Upper lobe of left lung (tissue), 4 donors: ENCODE measurements at regions not wholly inside any gene's neighbourhood (a gene's known extent, or its start where the extent isn't known, plus 50 kb on each side); places are given as distances from the start of the nearest gene placed in this dataset.

Experiments used
- EP300 ChIP-seq, 4 donors: sonication (generic); formaldehyde crosslinking; IDR thresholded peaks; one replicate each; pipeline ENCODE4 v1.5.1; 2017; ENCODE audit warnings: antibody characterized with exemption in 4 of 4, control low read depth in 2 of 4
- POLR2A ChIP-seq, 4 donors: fragments of 450-650 bp; IDR thresholded peaks; one replicate each; pipeline ENCODE4 v1.5.1; 2016 to 2017; ENCODE audit warnings: antibody characterized with exemption in 4 of 4, mild to moderate bottlenecking in 2 of 4
- POLR2AphosphoS5 ChIP-seq, 2 donors: sonication (generic); formaldehyde crosslinking; IDR thresholded peaks; one replicate each; pipeline ENCODE4 v1.5.1; 2017; ENCODE audit warnings: antibody characterized with exemption in 2 of 2
- TF ChIP-seq, protein P1 (sequence below), 6 experiments: fragments of 450-650 bp in 4 of 6; fragments of 200-600 bp in 2 of 6; sonication (generic) in 2 of 6; IDR thresholded peaks; one replicate each; pipeline ENCODE4 v1.5.1; 2016 to 2019; ENCODE audit warnings: antibody characterized with exemption in 6 of 6

DNA sequence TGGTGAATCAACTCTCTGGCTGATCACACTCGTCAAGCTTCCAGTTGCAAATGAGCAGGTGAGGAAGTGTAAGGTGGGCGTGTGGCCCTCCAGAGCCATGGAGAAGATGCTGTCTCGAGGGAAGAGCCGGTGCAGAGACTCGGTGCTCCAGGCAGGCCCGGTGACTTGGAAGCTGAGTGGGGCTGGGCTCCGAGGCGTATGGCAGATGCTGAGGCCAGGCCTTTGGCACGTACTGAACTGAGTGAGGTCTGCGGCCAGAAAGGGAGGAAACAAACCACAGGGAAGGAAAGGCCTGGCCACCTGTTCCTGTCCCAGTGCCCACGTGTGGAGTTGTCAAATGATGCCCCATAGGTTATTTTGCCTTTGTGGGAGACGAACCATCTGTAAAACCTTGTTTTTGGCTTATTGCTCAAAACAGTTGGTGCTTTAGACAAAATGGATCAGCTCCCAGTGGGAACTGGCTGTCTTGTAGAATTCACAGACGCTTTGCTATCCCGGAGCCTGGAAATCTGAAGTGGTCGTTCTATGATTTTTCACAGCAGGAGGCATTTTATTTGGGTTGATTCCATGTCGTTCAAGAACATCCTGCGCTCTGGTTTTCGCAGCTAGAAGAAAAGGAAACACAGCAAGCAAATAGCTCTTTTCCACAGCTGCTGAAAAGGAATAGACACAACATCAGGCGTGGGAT is 117.5 kb upstream of the TMEM18 start:
- TF ChIP-seq POLR2AphosphoS5 (IDR thresholded peaks at IDR 0.05), result no peak
- TF ChIP-seq, protein P1, sequence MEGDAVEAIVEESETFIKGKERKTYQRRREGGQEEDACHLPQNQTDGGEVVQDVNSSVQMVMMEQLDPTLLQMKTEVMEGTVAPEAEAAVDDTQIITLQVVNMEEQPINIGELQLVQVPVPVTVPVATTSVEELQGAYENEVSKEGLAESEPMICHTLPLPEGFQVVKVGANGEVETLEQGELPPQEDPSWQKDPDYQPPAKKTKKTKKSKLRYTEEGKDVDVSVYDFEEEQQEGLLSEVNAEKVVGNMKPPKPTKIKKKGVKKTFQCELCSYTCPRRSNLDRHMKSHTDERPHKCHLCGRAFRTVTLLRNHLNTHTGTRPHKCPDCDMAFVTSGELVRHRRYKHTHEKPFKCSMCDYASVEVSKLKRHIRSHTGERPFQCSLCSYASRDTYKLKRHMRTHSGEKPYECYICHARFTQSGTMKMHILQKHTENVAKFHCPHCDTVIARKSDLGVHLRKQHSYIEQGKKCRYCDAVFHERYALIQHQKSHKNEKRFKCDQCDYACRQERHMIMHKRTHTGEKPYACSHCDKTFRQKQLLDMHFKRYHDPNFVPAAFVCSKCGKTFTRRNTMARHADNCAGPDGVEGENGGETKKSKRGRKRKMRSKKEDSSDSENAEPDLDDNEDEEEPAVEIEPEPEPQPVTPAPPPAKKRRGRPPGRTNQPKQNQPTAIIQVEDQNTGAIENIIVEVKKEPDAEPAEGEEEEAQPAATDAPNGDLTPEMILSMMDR (IDR thresholded peaks at IDR 0.05), result no peak
- no peak for TF ChIP-seq POLR2A (IDR thresholded peaks at IDR 0.05)
- no peak for TF ChIP-seq EP300 (IDR thresholded peaks at IDR 0.05)
